HG03439 (cell line): ENCODE measurements at regions not wholly inside any gene's neighbourhood (a gene's known extent, or its start where the extent isn't known, plus 50 kb on each side); places are given as distances from the start of the nearest gene placed in this dataset.

ENCODE experiments used
- ATAC-seq: cut with Tn5 transposase; IDR thresholded peaks from one replicate; pipeline ENCODE4 v1.9.1; 2021; ENCODE audit warnings: mild to moderate bottlenecking, moderate library complexity; ENCODE audit not compliant: unreplicated experiment

- no peak for ATAC-seq
These were observed 181.3 kb downstream of the ETS2 start for GRCh38 chr21:38986806-38987632.

GRCh38 chr21:38986406-38986805, 180.7 kb downstream of the ETS2 start:
- no peak for ATAC-seq

- ATAC-seq: no peak
These were observed 180.0 kb downstream of the ETS2 start for GRCh38 chr21:38985568-38986378.

- no peak for ATAC-seq
These were observed 179.3 kb downstream of the ETS2 start for GRCh38 chr21:38984982-38985567.

GRCh38 chr21:38984568-38984967, 178.8 kb downstream of the ETS2 start:
- ATAC-seq: no peak

GRCh38 chr21:38983560-38983959, 177.8 kb downstream of the ETS2 start:
- no peak for ATAC-seq

GRCh38 chr21:38982804-38983203, 177.1 kb downstream of the ETS2 start:
- ATAC-seq: no peak

GRCh38 chr21:38982096-38982495, 176.4 kb downstream of the ETS2 start:
- no peak for ATAC-seq

GRCh38 chr21:38980416-38981313, 174.9 kb downstream of the ETS2 start:
- ATAC-seq: no peak

- peak; percentile 53 for ATAC-seq
These were observed 173.8 kb downstream of the ETS2 start for GRCh38 chr21:38979271-38980121.

- no peak for ATAC-seq
These were observed 171.2 kb downstream of the ETS2 start for GRCh38 chr21:38976900-38977299.

- no peak for ATAC-seq
These were observed 167.8 kb downstream of the ETS2 start for GRCh38 chr21:38973552-38973951.

- no peak for ATAC-seq
These were observed 166.3 kb downstream of the ETS2 start for GRCh38 chr21:38972078-38972477.

GRCh38 chr21:38970765-38971164, 165.0 kb downstream of the ETS2 start:
- ATAC-seq: no peak

- ATAC-seq: no peak
These were observed 163.3 kb downstream of the ETS2 start for GRCh38 chr21:38968887-38969543.

GRCh38 chr21:38965910-38966504, 160.3 kb downstream of the ETS2 start:
- no peak for ATAC-seq

GRCh38 chr21:38965241-38965640, 159.5 kb downstream of the ETS2 start:
- ATAC-seq: no peak

- ATAC-seq: no peak
These were observed 157.3 kb downstream of the ETS2 start for GRCh38 chr21:38963006-38963405.

- no peak for ATAC-seq
These were observed 154.5 kb downstream of the ETS2 start for GRCh38 chr21:38960251-38960650.
